Body of pancreas (tissue), 4 donors: ENCODE measurements at regions not wholly inside any gene's neighbourhood (a gene's known extent, or its start where the extent isn't known, plus 50 kb on each side); places are given as distances from the start of the nearest gene placed in this dataset.

Experiments
- POLR2A ChIP-seq, 3 donors: fragments of 450-650 bp; IDR thresholded peaks; one replicate each; pipeline ENCODE4 v1.6.1; 2016; ENCODE audit warnings: antibody characterized with exemption in 3 of 3, mild to moderate bottlenecking in 2 of 3
- TF ChIP-seq, protein P1 (sequence below), 7 experiments: fragments of 450-650 bp in 4 of 7; fragments of 200-600 bp in 3 of 7; sonication (generic) in 3 of 7; IDR thresholded peaks; one replicate each; pipeline ENCODE4 v1.5.1; 2016 to 2019; ENCODE audit warnings: antibody characterized with exemption in 7 of 7

DNA sequence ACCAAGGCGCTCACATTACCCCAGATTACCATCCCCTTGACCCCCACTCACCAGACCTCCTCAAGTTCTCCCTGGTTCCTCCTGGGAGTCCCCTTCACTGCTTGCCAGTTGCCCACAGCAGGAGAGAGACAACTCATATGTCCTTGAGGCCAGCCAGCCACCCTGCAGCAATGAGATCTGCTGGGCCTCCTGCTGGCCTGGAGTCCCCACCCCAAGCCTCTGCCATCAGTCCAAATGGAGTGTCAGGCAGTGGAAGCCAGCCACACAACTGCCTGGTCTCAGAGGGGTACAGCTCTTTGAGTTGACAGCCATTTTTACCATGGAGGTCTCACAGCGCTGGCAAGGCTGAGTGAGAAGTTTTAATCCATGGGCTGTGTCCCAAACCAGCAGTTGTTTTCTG is 53.0 kb upstream of the EXOC4 start:
- TF ChIP-seq, protein P1, sequence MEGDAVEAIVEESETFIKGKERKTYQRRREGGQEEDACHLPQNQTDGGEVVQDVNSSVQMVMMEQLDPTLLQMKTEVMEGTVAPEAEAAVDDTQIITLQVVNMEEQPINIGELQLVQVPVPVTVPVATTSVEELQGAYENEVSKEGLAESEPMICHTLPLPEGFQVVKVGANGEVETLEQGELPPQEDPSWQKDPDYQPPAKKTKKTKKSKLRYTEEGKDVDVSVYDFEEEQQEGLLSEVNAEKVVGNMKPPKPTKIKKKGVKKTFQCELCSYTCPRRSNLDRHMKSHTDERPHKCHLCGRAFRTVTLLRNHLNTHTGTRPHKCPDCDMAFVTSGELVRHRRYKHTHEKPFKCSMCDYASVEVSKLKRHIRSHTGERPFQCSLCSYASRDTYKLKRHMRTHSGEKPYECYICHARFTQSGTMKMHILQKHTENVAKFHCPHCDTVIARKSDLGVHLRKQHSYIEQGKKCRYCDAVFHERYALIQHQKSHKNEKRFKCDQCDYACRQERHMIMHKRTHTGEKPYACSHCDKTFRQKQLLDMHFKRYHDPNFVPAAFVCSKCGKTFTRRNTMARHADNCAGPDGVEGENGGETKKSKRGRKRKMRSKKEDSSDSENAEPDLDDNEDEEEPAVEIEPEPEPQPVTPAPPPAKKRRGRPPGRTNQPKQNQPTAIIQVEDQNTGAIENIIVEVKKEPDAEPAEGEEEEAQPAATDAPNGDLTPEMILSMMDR (IDR thresholded peaks at IDR 0.05): no peak
- TF ChIP-seq POLR2A (IDR thresholded peaks at IDR 0.05): no peak
